IMR-90 (cell line): ENCODE measurements at regions not wholly inside any gene's neighbourhood (a gene's known extent, or its start where the extent isn't known, plus 50 kb on each side); places are given as distances from the start of the nearest gene placed in this dataset.

Source experiments
- ATAC-seq: fragments of 200-7000 bp; cut with Tn5 transposase; 2 replicates; pipeline ENCODE4 v1.9.1; 2020; ENCODE audit warnings: low read depth, mild to moderate bottlenecking, moderate library complexity
- BruUV-seq: library from RNA; stranded (reverse); fragments of 400-500 nt; replicated peaks from 2 replicates; lab custom pipeline; 2021; lab: Mats Ljungman, UMichigan
- CTCF ChIA-PET: fragments of 300-600 bp; formaldehyde crosslinking; extraction: SDS; loops from one replicate; lab custom pipeline; 2021; ENCODE audit warnings: antibody characterized with exemption; lab: Yijun Ruan, JAX
- POLR2A ChIA-PET: fragments of 300-600 bp; sonication (Branson Sonifier 250); formaldehyde crosslinking; loops from one replicate; lab custom pipeline; 2022; ENCODE audit warnings: antibody characterized with exemption; ENCODE audit not compliant: unreplicated experiment; lab: Charles Lee
- DNase-seq: peaks from one replicate; pipeline ENCODE4 v3.0.0; 2013
- H2AFZ ChIP-seq: replicated peaks from 2 replicates; pipeline ENCODE3; 2013; ENCODE audit warnings: low read length, mild to moderate bottlenecking; ENCODE audit not compliant: poor library complexity
- H2AK5ac ChIP-seq: 2 replicates; pipeline ENCODE4 v1.6.1; 2013; ENCODE audit warnings: low read depth, low read length, inconsistent platforms
- H2AK9ac ChIP-seq: replicated peaks from 2 replicates; pipeline ENCODE3; 2013; ENCODE audit warnings: mild to moderate bottlenecking, low read depth, low read length, moderate library complexity; ENCODE audit not compliant: poor library complexity
- H2BK120ac ChIP-seq: 2 replicates; pipeline ENCODE4 v1.6.1; 2013; ENCODE audit warnings: low read depth, low read length, inconsistent platforms
- H2BK15ac ChIP-seq: 3 replicates; pipeline ENCODE4 v1.6.1; 2013; ENCODE audit warnings: low read depth, low read length, inconsistent platforms
- H2BK20ac ChIP-seq: 2 replicates; pipeline ENCODE4 v1.6.1; 2013; ENCODE audit warnings: low read depth, mild to moderate bottlenecking, inconsistent platforms, low read length, moderate library complexity
- H2BK5ac ChIP-seq: 2 replicates; pipeline ENCODE4 v1.6.1; 2013; ENCODE audit warnings: mild to moderate bottlenecking, low read depth, low read length, inconsistent platforms; ENCODE audit not compliant: poor library complexity, severe bottlenecking
- H3K14ac ChIP-seq: replicated peaks from 2 replicates; pipeline ENCODE4 v1.6.1; 2013; ENCODE audit warnings: low read depth, low read length, inconsistent platforms
- H3K18ac ChIP-seq: 2 replicates; pipeline ENCODE4 v1.6.1; 2013; ENCODE audit warnings: low read depth, low read length, control low read depth
- H3K23ac ChIP-seq: 2 replicates; pipeline ENCODE4 v1.6.1; 2013; ENCODE audit warnings: low read depth, low read length, inconsistent platforms
- H3K27ac ChIP-seq: 2 replicates; pipeline ENCODE4 v1.5.1; 2013; ENCODE audit warnings: mild to moderate bottlenecking, control low read depth, low read length; ENCODE audit not compliant: insufficient read depth
- H3K27me3 ChIP-seq: 2 replicates; pipeline ENCODE4 v1.6.1; 2013; ENCODE audit warnings: low read length; ENCODE audit not compliant: control insufficient read depth, insufficient read depth
- H3K36me3 ChIP-seq: 2 replicates; pipeline ENCODE4 v1.6.1; 2013; ENCODE audit warnings: low read length, mixed read lengths; ENCODE audit not compliant: control insufficient read depth, insufficient read depth
- H3K4ac ChIP-seq: 2 replicates; pipeline ENCODE4 v1.6.1; 2013; ENCODE audit warnings: low read depth, low read length, inconsistent platforms
- H3K4me1 ChIP-seq: 2 replicates; pipeline ENCODE4 v1.6.1; 2013; ENCODE audit warnings: low read length, mixed read lengths; ENCODE audit not compliant: control insufficient read depth, insufficient read depth
- H3K4me2 ChIP-seq: 2 replicates; pipeline ENCODE4 v1.6.1; 2013; ENCODE audit warnings: low read depth, mild to moderate bottlenecking, control low read depth, low read length, moderate library complexity
- H3K4me3 ChIP-seq: 2 replicates; pipeline ENCODE4 v1.5.1; 2013; ENCODE audit warnings: low read depth, mild to moderate bottlenecking, control low read depth, low read length, moderate library complexity; ENCODE audit not compliant: insufficient read depth
- H3K56ac ChIP-seq: 2 replicates; pipeline ENCODE4 v1.6.1; 2013; ENCODE audit warnings: low read length, inconsistent platforms; ENCODE audit not compliant: insufficient read depth; ENCODE audit errors: extremely low read depth
- H3K79me1 ChIP-seq, 2 experiments: 2 replicates each; pipeline ENCODE4 v1.6.1; 2013; ENCODE audit warnings: low read length in 2 of 2, inconsistent platforms in 1 of 2, low read depth in 1 of 2
- H3K9ac ChIP-seq: 2 replicates; pipeline ENCODE4 v1.6.1; 2013; ENCODE audit warnings: low read depth, low read length, control low read depth
- H3K9me1 ChIP-seq: 2 replicates; pipeline ENCODE4 v1.6.1; 2013; ENCODE audit warnings: low read length, inconsistent platforms; ENCODE audit not compliant: insufficient read depth
- H3K9me3 ChIP-seq: 2 replicates; pipeline ENCODE4 v1.6.1; 2013; ENCODE audit warnings: low read length; ENCODE audit not compliant: control insufficient read depth, insufficient read depth
- H4K20me1 ChIP-seq: 2 replicates; pipeline ENCODE4 v1.6.1; 2013; ENCODE audit warnings: low read length, inconsistent platforms; ENCODE audit not compliant: insufficient read depth
- H4K5ac ChIP-seq: 2 replicates; pipeline ENCODE4 v1.6.1; 2013; ENCODE audit warnings: mild to moderate bottlenecking, low read depth, low read length, control low read depth
- H4K8ac ChIP-seq, 2 experiments: 2 replicates each; pipeline ENCODE4 v1.6.1; 2013; ENCODE audit warnings: low read depth in 2 of 2, low read length in 2 of 2, control low read depth in 1 of 2, inconsistent platforms in 1 of 2
- H4K91ac ChIP-seq: 2 replicates; pipeline ENCODE4 v1.6.1; 2013; ENCODE audit warnings: low read depth, low read length, inconsistent platforms; ENCODE audit not compliant: insufficient read depth
- BHLHE40 ChIP-seq: fragments of 150-350 bp; IDR thresholded peaks from 2 replicates; pipeline ENCODE4 v1.6.1; 2016; ENCODE audit warnings: mild to moderate bottlenecking, low read depth, low read length
- CEBPB ChIP-seq: IDR thresholded peaks from 2 replicates; pipeline ENCODE4 v1.6.1; 2012; ENCODE audit warnings: low read depth, low read length, improper control_type of control experiment
- CTCF ChIP-seq: conservative IDR thresholded peaks from 2 replicates; pipeline ENCODE4 v1.5.1; 2012; ENCODE audit warnings: mild to moderate bottlenecking, low read depth, low read length, improper control_type of control experiment
- FOS ChIP-seq: fragments of 150-350 bp; IDR thresholded peaks from 2 replicates; pipeline ENCODE4 v1.6.1; 2016; ENCODE audit warnings: low read depth, low read length
- MXI1 ChIP-seq: IDR thresholded peaks from 2 replicates; pipeline ENCODE4 v1.6.1; 2012; ENCODE audit warnings: low read depth, mild to moderate bottlenecking, low read length, moderate library complexity, borderline replicate concordance
- NFE2L2 ChIP-seq: fragments of 150-350 bp; IDR thresholded peaks from 2 replicates; pipeline ENCODE4 v1.6.1; 2016; ENCODE audit warnings: low read depth, mild to moderate bottlenecking, low read length
- RAD21 ChIP-seq: IDR thresholded peaks from 2 replicates; pipeline ENCODE4 v1.6.1; 2012; ENCODE audit warnings: low read length, improper control_type of control experiment
- RCOR1 ChIP-seq: IDR thresholded peaks from 2 replicates; pipeline ENCODE4 v1.6.1; 2012; ENCODE audit warnings: mild to moderate bottlenecking, low read length, improper control_type of control experiment; ENCODE audit not compliant: insufficient replicate concordance
- RFX5 ChIP-seq: IDR thresholded peaks from 2 replicates; pipeline ENCODE4 v1.8.0; 2012; ENCODE audit warnings: low read depth, mild to moderate bottlenecking, low read length, moderate library complexity
- SMC3 ChIP-seq: fragments of 150-350 bp; IDR thresholded peaks from 2 replicates; pipeline ENCODE4 v1.6.1; 2016; ENCODE audit warnings: low read depth, mild to moderate bottlenecking, antibody characterized with exemption, low read length, moderate library complexity
- USF2 ChIP-seq: fragments of 150-350 bp; IDR thresholded peaks from 2 replicates; pipeline ENCODE4 v1.6.1; 2017; ENCODE audit warnings: mild to moderate bottlenecking, antibody characterized with exemption, low read length, low read depth
- WGBS, 2 experiments: methylation state at CpG; one replicate each; pipeline versions ENCODE4 v1.1.5 to v1.1.7; 2013; ENCODE audit warnings: missing lambda C conversion rate in 2 of 2; ENCODE audit not compliant: insufficient read length in 1 of 2; ENCODE audit errors: extremely low coverage in 2 of 2; 5-methylcytosine and 5-hydroxymethylcytosine counted together
- dilution Hi-C: fragments of 300-500 bp; cut with HindIII; formaldehyde crosslinking; loops from one replicate; pipeline ENCODE4 v1.14.3; 2018; ENCODE audit warnings: low sequenced_read_pairs; ENCODE audit not compliant: unreplicated experiment
- in situ Hi-C: fragments of 300-500 bp; cut with MboI; formaldehyde crosslinking; loops from 3 replicates; pipeline ENCODE4 v1.14.3; 2019; ENCODE audit warnings: low sequenced_read_pairs, inconsistent platforms, mixed read lengths
- intact Hi-C: fragments of 100-400 bp; cut with micrococcal nuclease; formaldehyde crosslinking; loops from 2 replicates; pipeline ENCODE4 v1.10.0; 2022

- no peak overlapping the region for H3K23ac ChIP-seq
- H3K9ac ChIP-seq: no peak overlapping the region
- no peaks in the 10 kb centered on the region for H3K4me1 ChIP-seq
- H3K79me1 ChIP-seq: no peaks in the 10 kb centered on the region
- no peak overlapping the region for H2BK5ac ChIP-seq
- no peak overlapping the region for H3K56ac ChIP-seq
- H3K27ac ChIP-seq: no peak overlapping the region
- H3K14ac ChIP-seq: no peak overlapping the region
- no peak overlapping the region for H3K18ac ChIP-seq
- H2AK5ac ChIP-seq: no peak overlapping the region
- H4K91ac ChIP-seq: no peak overlapping the region
- H3K36me3 ChIP-seq: no peaks in the 10 kb centered on the region
- no peak overlapping the region for H4K8ac ChIP-seq
- ATAC-seq: no peak
- no peaks in the 10 kb centered on the region for H4K20me1 ChIP-seq
- no peak overlapping the region for H3K4me3 ChIP-seq
- in situ Hi-C loops (no loop called here), intact Hi-C loops (no loop called here), dilution Hi-C loops (no loop called here)
- no peak overlapping the region for H2AFZ ChIP-seq
- no peak overlapping the region for H2BK120ac ChIP-seq
- no peak for TF ChIP-seq NFE2L2
- no peak for TF ChIP-seq FOS
- TF ChIP-seq CTCF: no peak
- no peak for TF ChIP-seq BHLHE40
- TF ChIP-seq RCOR1: no peak
- TF ChIP-seq SMC3: no peak
- TF ChIP-seq RAD21: no peak
- TF ChIP-seq MXI1: no peak
- no peak for TF ChIP-seq RFX5
- TF ChIP-seq CEBPB: no peak
- no peak for TF ChIP-seq USF2
- ChIA-PET CTCF (no interaction called here), POLR2A (no interaction called here)
- H3K4me2 ChIP-seq: no peak overlapping the region
- H3K27me3 ChIP-seq: peaks cover 7% of the 10 kb centered on the region
- WGBS, 2 experiments: 0% methylated on average over 1 of the region's 4 CpGs; no CpG with 5 or more reads in 1 of the 2 experiments
- H2AK9ac ChIP-seq: no peak overlapping the region
- no peak overlapping the region for H3K4ac ChIP-seq
- no peak overlapping the region for H2BK15ac ChIP-seq
- DNase-seq: no peak
- BruUV-seq: no TSS peak
- H2BK20ac ChIP-seq: no peak overlapping the region
- no peaks in the 10 kb centered on the region for H3K9me1 ChIP-seq
- H4K5ac ChIP-seq: no peak overlapping the region
- H3K9me3 ChIP-seq: no peaks in the 10 kb centered on the region
Observed at GRCh38 chr4:16411501-16412085, 185.3 kb upstream of the TAPT1 start.
